ACHN (cell line): ENCODE measurements at regions not wholly inside any gene's neighbourhood (a gene's known extent, or its start where the extent isn't known, plus 50 kb on each side); places are given as distances from the start of the nearest gene placed in this dataset.

Source experiments
- DNase-seq: peaks from one replicate; pipeline ENCODE4 v3.0.0-alpha.2; 2015
- in situ Hi-C: cut with HindIII; loops from 2 replicates; pipeline ENCODE4 v1.10.0; 2017; ENCODE audit warnings: low sequenced_read_pairs, low pct_ligation_motif_present, low pct_unique_long_range_greater_than_20kb

GRCh38 chr15:31560643-31561042 lies 234.0 kb downstream of the KLF13 start:
- in situ Hi-C loops: no loop called here
- DNase-seq: no peak

GRCh38 chr15:31561156-31561555 lies 234.5 kb downstream of the KLF13 start:
- DNase-seq: no peak
- in situ Hi-C loops: no loop called here

GRCh38 chr15:31563001-31563400 lies 236.4 kb downstream of the KLF13 start:
- in situ Hi-C loops: no loop called here
- DNase-seq: no peak

- in situ Hi-C loops: no loop called here
- no peak for DNase-seq
These were observed 236.8 kb downstream of the KLF13 start for GRCh38 chr15:31563421-31563820.

- no peak for DNase-seq
- in situ Hi-C loops: no loop called here
These were observed 241.2 kb downstream of the KLF13 start for GRCh38 chr15:31567861-31568260.

GRCh38 chr15:31569836-31570235 lies 243.2 kb downstream of the KLF13 start:
- DNase-seq: no peak
- in situ Hi-C loops: no loop called here

- DNase-seq: no peak
- in situ Hi-C loops: no loop called here
These were observed 244.0 kb downstream of the KLF13 start for GRCh38 chr15:31570591-31570990.

GRCh38 chr15:31571676-31572075 lies 245.0 kb downstream of the KLF13 start:
- in situ Hi-C loops: no loop called here

GRCh38 chr15:31573759-31574158 lies 247.1 kb downstream of the KLF13 start:
- no peak for DNase-seq
- in situ Hi-C loops: no loop called here

More at GRCh38 chr15:31571676-31572075, 245.0 kb downstream of the KLF13 start:
- DNase-seq: no peak

- DNase-seq: no peak
- in situ Hi-C loops: no loop called here
These were observed 248.1 kb downstream of the KLF13 start for GRCh38 chr15:31574766-31575165.

GRCh38 chr15:31577108-31577507 lies 250.5 kb downstream of the KLF13 start:
- in situ Hi-C loops: no loop called here
- DNase-seq: no peak

- in situ Hi-C loops: no loop called here
- no peak for DNase-seq
These were observed 252.6 kb downstream of the KLF13 start for GRCh38 chr15:31579282-31579681.

GRCh38 chr15:31579976-31580375 lies 253.3 kb downstream of the KLF13 start:
- in situ Hi-C loops: no loop called here
- no peak for DNase-seq

- in situ Hi-C loops: no loop called here
- DNase-seq: no peak
These were observed 257.6 kb downstream of the KLF13 start for GRCh38 chr15:31584195-31584594.

GRCh38 chr15:31585240-31585639 lies 258.6 kb downstream of the KLF13 start:
- in situ Hi-C loops: no loop called here
- DNase-seq: no peak

GRCh38 chr15:31586841-31587240 lies 260.2 kb downstream of the KLF13 start:
- no peak for DNase-seq
- in situ Hi-C loops: no loop called here

- DNase-seq: no peak
- in situ Hi-C loops: no loop called here
These were observed 260.9 kb downstream of the KLF13 start for GRCh38 chr15:31587583-31587982.

GRCh38 chr15:31590609-31591008 lies 264.0 kb downstream of the KLF13 start:
- no peak for DNase-seq
- in situ Hi-C loops: no loop called here

GRCh38 chr15:31591908-31592307 lies 265.3 kb downstream of the KLF13 start:
- in situ Hi-C loops: no loop called here
- DNase-seq: no peak

- in situ Hi-C loops: no loop called here
- no peak for DNase-seq
These were observed 270.8 kb downstream of the KLF13 start for GRCh38 chr15:31597466-31597865.

- DNase-seq: no peak
- in situ Hi-C loops: no loop called here
These were observed 272.0 kb downstream of the KLF13 start for GRCh38 chr15:31598620-31599019.
